HG02970 (cell line): ENCODE measurements at regions not wholly inside any gene's neighbourhood (a gene's known extent, or its start where the extent isn't known, plus 50 kb on each side); places are given as distances from the start of the nearest gene placed in this dataset.
A peak's percentile ranks its signal among the peaks of the same experiment; 100 is the strongest.

Experiments used
- ATAC-seq: cut with Tn5 transposase; IDR thresholded peaks from one replicate; pipeline ENCODE4 v1.9.1; 2021; ENCODE audit warnings: mild to moderate bottlenecking, moderate library complexity, moderate number of reproducible peaks; ENCODE audit not compliant: unreplicated experiment, low FRiP score

GRCh38 chr22:23415490-23415851, 164.6 kb downstream of the IGLL1 start:
- ATAC-seq: no peak

DNA sequence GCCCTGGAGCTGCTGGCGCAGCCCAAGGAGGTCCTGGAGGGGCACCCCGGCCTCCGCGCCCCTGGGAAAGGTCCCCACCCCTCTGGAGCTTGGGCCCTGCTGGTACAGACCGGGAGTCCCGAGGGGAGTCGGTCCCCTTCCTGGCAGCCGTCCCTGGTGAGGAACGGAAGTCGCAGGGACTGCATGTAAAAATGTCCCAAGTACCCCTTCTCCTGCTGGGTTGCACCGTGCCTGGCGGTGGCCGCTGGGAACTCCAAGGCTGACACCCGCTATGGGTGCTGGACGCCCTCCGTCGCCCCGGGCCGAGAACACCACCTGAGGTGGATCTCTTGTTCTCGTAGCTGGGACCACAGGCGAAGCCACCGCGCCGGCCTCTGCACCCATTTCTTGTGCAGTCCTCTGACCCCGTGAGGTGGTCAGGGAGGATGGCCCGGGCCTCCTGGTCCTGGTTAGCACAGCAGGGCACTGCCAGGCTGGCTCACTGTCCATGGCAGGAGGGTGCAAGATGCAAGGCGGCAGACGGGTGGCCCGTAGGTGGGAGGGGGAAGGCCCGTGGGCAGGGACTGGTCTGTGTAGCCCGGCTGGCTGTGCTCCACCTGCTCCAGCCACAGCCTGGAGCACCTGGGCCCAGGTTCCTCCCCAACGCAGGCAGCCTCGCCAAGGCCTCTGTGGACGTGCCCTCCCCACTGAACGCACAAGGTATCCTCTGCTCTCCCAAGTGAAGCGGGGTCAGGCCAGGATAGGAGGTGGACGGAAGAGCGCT, 165.2 kb downstream of the IGLL1 start:
- ATAC-seq: no peak

DNA sequence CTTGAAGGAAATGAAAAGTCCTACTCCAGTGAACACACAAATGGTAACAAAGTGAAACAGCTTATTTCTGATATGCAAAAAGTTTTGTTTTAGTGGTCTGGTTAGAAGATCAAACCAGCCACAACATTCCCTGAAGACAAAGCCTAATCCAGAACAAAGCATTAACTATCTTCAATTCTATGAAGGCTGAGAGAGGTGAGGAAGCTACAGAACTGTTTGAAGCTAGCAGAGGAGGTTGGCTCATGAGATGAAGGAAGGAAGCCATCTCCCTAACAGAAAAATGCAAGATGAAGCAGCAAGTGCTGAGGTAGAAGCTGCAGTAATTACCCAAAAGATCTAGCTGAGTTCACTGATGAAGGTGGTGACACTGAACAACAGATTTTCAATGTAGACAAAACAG, 168.4 kb downstream of the IGLL1 start:
- ATAC-seq: no peak

DNA sequence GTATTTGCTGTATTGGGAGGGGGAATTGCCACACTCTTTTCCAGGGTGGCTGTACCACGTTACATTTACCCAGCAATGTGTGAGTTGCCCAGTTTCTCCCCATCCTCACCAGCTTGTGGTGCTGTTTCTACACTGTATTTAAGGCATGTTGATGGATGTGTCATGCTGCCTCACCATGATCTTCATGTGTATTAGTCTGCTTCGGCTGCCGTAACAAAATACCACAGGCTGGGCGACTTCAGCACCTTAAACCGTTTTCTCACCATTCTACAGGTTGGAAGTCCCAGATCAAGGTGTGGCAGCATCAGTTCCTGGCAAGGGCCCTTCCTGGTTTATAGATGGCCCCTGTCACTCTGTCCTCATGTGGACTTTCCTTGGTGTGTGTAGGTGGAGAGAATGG, 169.7 kb downstream of the IGLL1 start:
- ATAC-seq: no peak

GRCh38 chr22:23409976-23410375, 170.1 kb downstream of the IGLL1 start:
- ATAC-seq: no peak

DNA sequence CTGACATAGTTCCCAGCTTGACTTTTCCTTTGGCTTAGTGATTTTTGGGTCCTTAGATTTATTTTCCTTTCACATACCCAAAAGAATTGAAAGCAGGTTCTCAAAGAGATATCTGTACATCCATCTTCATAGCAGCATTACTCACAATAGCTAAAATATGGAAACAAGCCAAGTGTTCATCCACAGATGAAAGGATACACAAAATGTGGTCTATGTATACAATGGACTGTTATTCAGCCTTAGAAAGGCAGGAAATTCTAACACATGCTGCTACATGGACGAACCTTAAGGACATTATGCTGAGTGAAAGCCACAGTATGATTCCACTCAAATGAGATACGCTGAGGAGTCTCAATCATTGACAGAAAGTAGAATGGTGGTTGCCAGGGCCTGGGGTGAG, 171.8 kb downstream of the IGLL1 start:
- ATAC-seq: no peak

DNA sequence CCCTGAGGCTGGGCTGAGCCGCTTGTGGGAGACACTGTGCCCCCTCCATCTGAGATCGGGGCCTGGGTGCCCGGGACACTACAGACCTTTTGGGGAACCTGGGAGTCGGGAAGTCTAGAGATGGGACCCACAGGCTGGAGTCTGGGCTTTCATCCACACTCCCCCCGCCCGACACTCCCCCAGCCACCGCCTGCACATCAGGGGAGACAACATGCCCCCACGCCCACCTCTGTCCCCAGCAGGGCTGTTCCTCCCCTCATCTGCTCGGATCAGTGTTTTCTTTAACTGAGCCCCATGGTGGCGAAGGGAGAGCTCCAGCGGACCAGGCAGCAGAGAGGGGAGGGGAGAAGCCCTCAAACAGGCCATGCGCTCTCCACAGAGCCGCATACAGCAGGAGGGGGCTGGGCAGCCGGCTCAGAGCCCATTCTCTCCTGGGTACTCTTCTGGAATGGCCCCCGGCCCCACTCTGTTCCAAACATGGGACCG, 174.7 kb downstream of the IGLL1 start:
- ATAC-seq: no peak

DNA sequence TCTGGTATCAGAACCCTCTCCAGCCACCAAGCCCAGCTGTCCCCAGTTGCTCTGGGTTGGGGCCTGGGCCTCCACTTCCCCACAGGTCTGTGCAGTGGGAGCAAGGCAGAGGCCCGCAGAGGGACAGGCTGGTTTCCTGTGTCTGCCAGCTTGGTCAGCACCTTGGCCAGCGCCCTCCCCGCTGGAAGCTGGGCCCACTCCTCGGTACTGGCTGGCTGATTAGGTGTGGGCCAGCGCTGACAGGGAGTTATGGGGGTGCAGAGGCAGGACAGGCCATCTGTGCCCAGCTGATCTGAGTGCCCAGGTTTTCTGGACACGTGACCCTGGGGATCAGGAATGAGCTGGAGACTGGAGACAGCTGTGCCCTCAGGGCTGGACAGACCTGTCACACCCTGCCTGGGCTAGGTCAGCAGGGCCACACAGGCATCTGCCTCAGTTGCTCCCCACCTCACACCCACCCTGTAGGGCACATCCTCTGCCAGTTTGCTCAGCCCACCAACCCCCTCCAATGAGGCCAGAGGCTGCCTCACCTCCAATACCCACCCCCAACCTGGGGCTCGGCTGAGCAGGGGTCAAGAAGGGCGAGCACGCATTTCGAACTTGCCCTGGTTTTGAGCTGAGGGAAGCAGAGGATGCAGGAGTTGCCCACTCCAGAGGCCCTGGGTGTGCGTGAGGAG, 175.3 kb downstream of the IGLL1 start:
- no peak for ATAC-seq

DNA sequence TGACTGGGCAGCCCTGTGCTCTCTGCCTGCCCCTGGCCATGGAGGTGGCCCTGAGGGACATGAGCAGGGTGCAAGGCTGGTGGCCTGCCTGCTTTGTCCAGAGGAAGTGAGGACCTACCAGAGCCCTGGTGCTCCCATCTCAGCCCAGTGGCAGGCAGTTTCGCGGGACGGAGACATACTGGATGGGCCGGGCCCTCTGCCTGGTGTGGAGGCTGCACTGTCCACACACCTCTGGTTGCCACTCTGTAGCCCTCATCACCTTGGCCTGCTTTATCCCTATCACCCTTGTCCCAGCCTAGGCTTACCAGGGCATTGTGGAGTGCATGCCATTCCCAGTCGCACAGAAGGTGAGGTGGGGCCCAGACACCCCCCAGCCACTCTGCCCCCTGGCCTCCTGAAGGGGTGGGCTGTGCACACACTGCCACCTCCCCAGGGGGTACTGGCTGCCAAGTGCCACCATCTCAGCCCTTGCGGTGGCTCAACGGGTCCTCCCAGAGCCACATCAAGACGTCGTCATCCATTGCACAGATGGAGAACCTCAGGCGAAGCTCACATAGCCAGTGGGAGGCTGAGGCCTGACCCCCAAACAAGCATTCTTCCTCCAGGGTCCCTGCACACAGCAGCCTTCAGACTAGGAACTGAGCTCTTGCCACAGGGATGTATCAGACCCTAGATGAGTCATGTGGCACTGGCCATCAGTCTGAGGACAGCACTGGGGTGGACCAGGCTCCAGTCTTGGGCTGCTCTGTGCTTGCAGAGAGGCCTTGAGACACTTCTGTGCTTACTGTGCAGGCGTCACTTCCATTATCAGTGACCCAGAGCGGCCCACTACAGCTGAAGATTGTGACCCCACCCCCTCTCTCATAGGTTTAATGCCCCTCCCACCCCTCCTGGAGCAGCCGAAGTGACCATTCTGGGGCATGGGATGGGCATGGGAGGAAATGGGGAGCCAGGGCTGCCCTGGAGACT, 176.1 kb downstream of the IGLL1 start:
- no peak for ATAC-seq

GRCh38 chr22:23403152-23403719, 176.9 kb downstream of the IGLL1 start:
- no peak for ATAC-seq

GRCh38 chr22:23402275-23403151, 177.6 kb downstream of the IGLL1 start:
- peak; percentile 59 for ATAC-seq

DNA sequence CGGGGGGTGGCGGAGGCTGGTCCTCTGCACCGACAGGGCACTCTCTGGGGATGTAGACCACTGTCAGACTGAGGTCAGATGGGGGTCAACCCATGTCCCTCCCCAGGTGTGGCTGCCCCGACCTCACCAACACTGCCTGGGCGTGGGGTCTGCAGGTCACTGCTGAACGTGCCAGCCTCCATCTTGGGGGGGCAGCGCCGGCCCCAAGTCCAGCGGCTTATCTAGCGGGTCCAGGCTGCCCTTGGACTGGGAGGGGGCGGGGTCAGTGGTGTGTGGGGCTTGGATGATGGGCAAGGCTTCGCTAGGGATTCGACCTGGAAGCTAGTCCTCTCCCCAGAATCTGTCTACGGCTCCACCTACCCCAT, 178.2 kb downstream of the IGLL1 start:
- ATAC-seq: no peak

- ATAC-seq: no peak
These were observed 178.8 kb downstream of the IGLL1 start for GRCh38 chr22:23401111-23401909.

- no peak for ATAC-seq
These were observed 179.7 kb downstream of the IGLL1 start for GRCh38 chr22:23400286-23400981.

GRCh38 chr22:23399367-23400285, 180.5 kb downstream of the IGLL1 start:
- no peak for ATAC-seq

DNA sequence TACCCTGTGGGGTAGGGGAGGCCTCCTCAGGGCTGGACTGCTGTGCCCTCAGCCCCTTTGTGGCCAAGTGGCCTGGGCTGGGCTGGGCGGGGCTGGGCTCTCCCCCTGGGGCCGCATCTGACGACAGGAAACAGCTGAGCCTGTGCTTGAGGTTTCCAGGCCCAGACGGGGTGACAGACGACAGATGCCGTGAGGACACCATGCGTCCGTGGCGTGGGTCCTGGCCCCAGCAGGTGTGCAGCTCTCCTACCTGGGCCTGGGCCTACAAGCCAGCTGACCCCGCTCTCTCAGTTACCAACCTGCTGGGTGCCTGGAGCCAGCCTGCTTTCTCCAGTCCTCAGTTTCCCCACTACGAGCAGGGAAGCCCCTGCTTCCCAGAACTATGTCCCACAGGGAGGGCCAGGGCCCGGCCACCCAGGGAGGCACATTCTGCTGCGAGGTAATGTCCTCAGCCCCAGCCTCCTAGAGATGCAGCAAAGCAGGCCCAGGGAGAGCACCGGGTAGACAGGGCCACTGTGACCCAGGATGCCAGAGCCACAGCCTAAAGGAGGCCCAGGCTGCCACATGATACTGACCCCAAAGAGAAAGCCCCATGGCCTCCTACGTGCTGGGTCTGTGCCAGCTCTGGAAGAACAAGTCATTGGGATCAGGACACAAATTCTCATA, 181.3 kb downstream of the IGLL1 start:
- ATAC-seq: no peak
